ENCODE measurements at regions not wholly inside any gene's neighbourhood (a gene's known extent, or its start where the extent isn't known, plus 50 kb on each side); places are given as distances from the start of the nearest gene placed in this dataset.

DNA sequence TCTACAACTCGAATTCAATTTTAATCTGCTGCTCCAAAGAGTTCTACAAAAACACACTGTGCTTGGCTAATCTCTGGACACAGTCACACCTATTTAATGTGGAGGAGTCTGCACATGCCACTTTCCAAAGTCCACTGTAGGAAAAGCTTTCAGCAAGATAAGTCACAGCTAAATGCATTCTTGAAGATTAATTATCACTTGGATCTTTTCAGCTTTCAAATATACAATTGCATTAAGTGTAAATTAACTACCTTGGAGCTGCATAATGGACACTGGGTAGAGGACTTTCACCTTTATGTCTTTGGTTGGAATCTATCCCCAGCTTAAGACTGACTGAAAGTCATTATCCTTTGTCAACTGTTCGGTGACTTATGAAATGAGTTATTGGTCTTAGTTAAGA is 565.1 kb downstream of the PIK3C3 start:
- no peak overlapping the region for H3K4me2 ChIP-seq (ENCODE audit: insufficient read depth, low read length)
- H4K20me1 ChIP-seq (replicated peaks; ENCODE audit: control insufficient read depth, extremely low read depth, insufficient read depth, low read length) = no peaks in the 10 kb centered on the region
- TF ChIP-seq FOS (IDR thresholded peaks at IDR 0.05; ENCODE audit: borderline replicate concordance, insufficient read depth, low read length) (no peak), EZH2 (IDR thresholded peaks at IDR 0.05; ENCODE audit: borderline replicate concordance, low read depth, low read length, severe bottlenecking) (no peak), GATA2 (IDR thresholded peaks at IDR 0.05; ENCODE audit: insufficient read depth, insufficient read length, low read depth, low read length) (no peak), POLR2A (IDR thresholded peaks at IDR 0.05; ENCODE audit: low read depth, low read length) (no peak), JUN (IDR thresholded peaks at IDR 0.05; ENCODE audit: borderline replicate concordance, insufficient read depth, insufficient read length, low read depth) (no peak)
- TF ChIP-seq, protein P1, sequence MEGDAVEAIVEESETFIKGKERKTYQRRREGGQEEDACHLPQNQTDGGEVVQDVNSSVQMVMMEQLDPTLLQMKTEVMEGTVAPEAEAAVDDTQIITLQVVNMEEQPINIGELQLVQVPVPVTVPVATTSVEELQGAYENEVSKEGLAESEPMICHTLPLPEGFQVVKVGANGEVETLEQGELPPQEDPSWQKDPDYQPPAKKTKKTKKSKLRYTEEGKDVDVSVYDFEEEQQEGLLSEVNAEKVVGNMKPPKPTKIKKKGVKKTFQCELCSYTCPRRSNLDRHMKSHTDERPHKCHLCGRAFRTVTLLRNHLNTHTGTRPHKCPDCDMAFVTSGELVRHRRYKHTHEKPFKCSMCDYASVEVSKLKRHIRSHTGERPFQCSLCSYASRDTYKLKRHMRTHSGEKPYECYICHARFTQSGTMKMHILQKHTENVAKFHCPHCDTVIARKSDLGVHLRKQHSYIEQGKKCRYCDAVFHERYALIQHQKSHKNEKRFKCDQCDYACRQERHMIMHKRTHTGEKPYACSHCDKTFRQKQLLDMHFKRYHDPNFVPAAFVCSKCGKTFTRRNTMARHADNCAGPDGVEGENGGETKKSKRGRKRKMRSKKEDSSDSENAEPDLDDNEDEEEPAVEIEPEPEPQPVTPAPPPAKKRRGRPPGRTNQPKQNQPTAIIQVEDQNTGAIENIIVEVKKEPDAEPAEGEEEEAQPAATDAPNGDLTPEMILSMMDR (IDR thresholded peaks at IDR 0.05; ENCODE audit: extremely low read depth in 1 of 2, insufficient read depth in 1 of 2, low read depth in 1 of 2, low read length in 2 of 2) = no peak
- H3K27me3 ChIP-seq (ENCODE audit: control insufficient read depth in 2 of 2, insufficient read depth in 2 of 2, low read length in 2 of 2) = no peaks in the 10 kb centered on the region
- H3K27ac ChIP-seq (ENCODE audit: insufficient read depth, low read depth, low read length) = no peak overlapping the region
- intact Hi-C loops (cut with micrococcal nuclease) = no loop called here
- FAIRE-seq (no peak), DNase-seq (ENCODE audit: low read depth, low spot score) (no peak)
- ChIA-PET CTCF (no interaction called here), POLR2A (no interaction called here)
- dilution Hi-C loops (cut with MboI; ENCODE audit: extremely low pct_ligation_motif_present, low sequenced_read_pairs) = no loop called here
- H3K9me1 ChIP-seq (replicated peaks; ENCODE audit: control insufficient read depth, extremely low read depth, insufficient read depth, low read length) = no peaks in the 10 kb centered on the region
- H3K4me3 ChIP-seq (replicated peaks in 1 of 3; ENCODE audit: insufficient read depth in 1 of 3, low read depth in 1 of 3, low read length in 3 of 3) = no peak overlapping the region
- BruUV-seq (replicated peaks) = no TSS peak
- no peaks in the 10 kb centered on the region for H3K79me2 ChIP-seq (ENCODE audit: control insufficient read depth, insufficient read depth, low read length)
- no peaks in the 10 kb centered on the region for H3K9me3 ChIP-seq (replicated peaks; ENCODE audit: control insufficient read depth, insufficient read depth, low read length)
- no peaks in the 10 kb centered on the region for H3K36me3 ChIP-seq (ENCODE audit: control insufficient read depth in 2 of 2, extremely low read depth in 1 of 2, insufficient read depth in 2 of 2, low read length in 2 of 2)
- H2AFZ ChIP-seq (ENCODE audit: low read depth, low read length) = no peak overlapping the region
- no peak overlapping the region for H3K9ac ChIP-seq (replicated peaks; ENCODE audit: extremely low read depth, insufficient read depth, low read length)
- H3K4me1 ChIP-seq (ENCODE audit: control insufficient read depth, extremely low read depth, insufficient read depth, low read length) = no peaks in the 10 kb centered on the region

DNA sequence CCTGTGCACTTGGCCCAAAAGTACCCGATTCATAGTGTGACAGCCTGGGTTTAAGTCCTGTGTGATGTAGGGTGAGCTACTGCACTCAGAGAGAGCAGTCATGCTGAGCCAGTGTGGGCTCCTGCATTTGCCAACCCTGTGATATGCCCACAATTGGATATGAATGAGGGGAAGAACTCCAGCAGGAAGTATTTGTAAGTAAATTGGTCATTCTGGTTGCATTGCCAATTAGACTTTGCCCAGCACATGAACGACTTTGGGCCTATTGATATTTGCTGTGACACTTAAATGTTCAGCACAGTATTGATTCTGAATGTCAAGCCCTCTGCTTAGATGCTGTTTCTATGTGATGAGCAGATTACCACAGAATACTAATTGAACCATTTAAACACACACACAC is 570.9 kb downstream of the PIK3C3 start:
- Histone ChIP-seq H3K9ac (replicated peaks; ENCODE audit: extremely low read depth, insufficient read depth, low read length) (no peak overlapping the region), H3K36me3 (ENCODE audit: control insufficient read depth in 2 of 2, extremely low read depth in 1 of 2, insufficient read depth in 2 of 2, low read length in 2 of 2) (no peaks in the 10 kb centered on the region), H3K27me3 (ENCODE audit: control insufficient read depth in 2 of 2, insufficient read depth in 2 of 2, low read length in 2 of 2) (no peaks in the 10 kb centered on the region), H3K4me3 (replicated peaks in 1 of 3; ENCODE audit: insufficient read depth in 1 of 3, low read depth in 1 of 3, low read length in 3 of 3) (no peak overlapping the region), H3K9me1 (replicated peaks; ENCODE audit: control insufficient read depth, extremely low read depth, insufficient read depth, low read length) (no peaks in the 10 kb centered on the region), H3K9me3 (replicated peaks; ENCODE audit: control insufficient read depth, insufficient read depth, low read length) (no peaks in the 10 kb centered on the region), H4K20me1 (replicated peaks; ENCODE audit: control insufficient read depth, extremely low read depth, insufficient read depth, low read length) (no peaks in the 10 kb centered on the region), H2AFZ (ENCODE audit: low read depth, low read length) (no peak overlapping the region), H3K27ac (ENCODE audit: insufficient read depth, low read depth, low read length) (no peak overlapping the region), H3K4me1 (ENCODE audit: control insufficient read depth, extremely low read depth, insufficient read depth, low read length) (no peaks in the 10 kb centered on the region), H3K4me2 (ENCODE audit: insufficient read depth, low read length) (no peak overlapping the region), H3K79me2 (ENCODE audit: control insufficient read depth, insufficient read depth, low read length) (no peaks in the 10 kb centered on the region)
- DNase-seq (ENCODE audit: low read depth, low spot score) (no peak), FAIRE-seq (no peak)
- ChIA-PET CTCF (no interaction called here), POLR2A (no interaction called here)
- dilution Hi-C loops (cut with MboI; ENCODE audit: extremely low pct_ligation_motif_present, low sequenced_read_pairs) (no loop called here), intact Hi-C loops (cut with micrococcal nuclease) (no loop called here)
- TF ChIP-seq GATA2 (IDR thresholded peaks at IDR 0.05; ENCODE audit: insufficient read depth, insufficient read length, low read depth, low read length) (no peak), EZH2 (IDR thresholded peaks at IDR 0.05; ENCODE audit: borderline replicate concordance, low read depth, low read length, severe bottlenecking) (no peak), MYC (IDR thresholded peaks at IDR 0.05; ENCODE audit: low read depth, low read length) (no peak), POLR2AphosphoS5 (IDR thresholded peaks at IDR 0.05; ENCODE audit: insufficient read depth, low read depth, low read length) (no peak), FOS (IDR thresholded peaks at IDR 0.05; ENCODE audit: borderline replicate concordance, insufficient read depth, low read length) (no peak), JUN (IDR thresholded peaks at IDR 0.05; ENCODE audit: borderline replicate concordance, insufficient read depth, insufficient read length, low read depth) (no peak), POLR2A (IDR thresholded peaks at IDR 0.05; ENCODE audit: low read depth, low read length) (no peak)
- TF ChIP-seq, protein P2, sequence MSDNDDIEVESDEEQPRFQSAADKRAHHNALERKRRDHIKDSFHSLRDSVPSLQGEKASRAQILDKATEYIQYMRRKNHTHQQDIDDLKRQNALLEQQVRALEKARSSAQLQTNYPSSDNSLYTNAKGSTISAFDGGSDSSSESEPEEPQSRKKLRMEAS (IDR thresholded peaks at IDR 0.05; ENCODE audit: insufficient read depth, insufficient read length) = no peak
- TF ChIP-seq, protein P1 (IDR thresholded peaks at IDR 0.05; ENCODE audit: extremely low read depth in 1 of 2, insufficient read depth in 1 of 2, low read depth in 1 of 2, low read length in 2 of 2) = no peak
- BruUV-seq (replicated peaks) = no TSS peak

Measured in endothelial cell of umbilical vein (primary cell).